GM10248 (cell line): ENCODE measurements at regions not wholly inside any gene's neighbourhood (a gene's known extent, or its start where the extent isn't known, plus 50 kb on each side); places are given as distances from the start of the nearest gene placed in this dataset.

Experiments used
- CTCF ChIA-PET: fragments of 300-600 bp; sonication (Branson Sonifier 250); formaldehyde crosslinking; extraction: SDS; loops from one replicate; lab custom pipeline; 2021; ENCODE audit warnings: antibody characterized with exemption; lab: Yijun Ruan, JAX
- POLR2A ChIA-PET: fragments of 350-650 bp; sonication (Branson Sonifier 250); formaldehyde crosslinking; extraction: SDS; loops from one replicate; lab custom pipeline; 2020; ENCODE audit warnings: antibody characterized with exemption; lab: Yijun Ruan, JAX
- DNase-seq: peaks from one replicate; pipeline ENCODE4 v3.0.0; 2012; ENCODE audit errors: extremely low spot score
- CTCF ChIP-seq: IDR thresholded peaks from 2 replicates; pipeline ENCODE4 v1.5.1; 2012; ENCODE audit warnings: mild to moderate bottlenecking, low read depth; ENCODE audit errors: extremely low read depth, missing control alignments, control extremely low read depth

- ChIA-PET POLR2A (no interaction called here), CTCF (no interaction called here)
- no peak for TF ChIP-seq CTCF
- no peak for DNase-seq
Observed at GRCh38 chr1:105632342-105633196, 1423.9 kb upstream of the PRMT6 start.

- ChIA-PET POLR2A (no interaction called here), CTCF (interaction anchor here (1.2 kb wide), 1 partner anchor 20 kb away, joined by 5 read pairs; no protein-coding TSS in a partner anchor)
- TF ChIP-seq CTCF, result no peak
- no peak for DNase-seq
Observed at GRCh38 chr1:105636052-105636451, 1420.4 kb upstream of the PRMT6 start.

DNA sequence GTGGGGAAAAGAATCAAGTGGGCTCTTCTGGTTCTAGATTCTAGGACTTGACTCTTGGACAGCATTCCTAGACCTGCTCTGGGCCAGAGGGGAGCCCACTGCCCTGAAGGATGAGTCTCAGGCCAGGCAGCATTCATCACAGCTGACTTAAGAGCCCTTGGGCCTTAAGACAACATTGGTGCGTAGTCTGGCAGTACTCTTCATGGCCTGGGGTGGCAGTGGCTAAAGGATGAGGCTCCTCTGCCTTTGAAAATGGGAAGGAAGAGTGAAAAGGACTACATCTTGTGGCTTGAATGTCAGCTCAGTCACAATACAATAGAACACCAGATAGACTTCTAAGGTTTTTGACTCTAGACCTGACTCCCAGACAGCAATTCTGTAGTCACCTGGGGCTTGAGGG lies 1415.1 kb upstream of the PRMT6 start:
- no peak for DNase-seq
- POLR2A ChIA-PET, result no interaction called here
- CTCF ChIA-PET, result interaction anchor here (1.0 kb wide), 1 partner anchor 14 kb away, joined by 3 read pairs; no protein-coding TSS in a partner anchor
- TF ChIP-seq CTCF, result no peak

DNA sequence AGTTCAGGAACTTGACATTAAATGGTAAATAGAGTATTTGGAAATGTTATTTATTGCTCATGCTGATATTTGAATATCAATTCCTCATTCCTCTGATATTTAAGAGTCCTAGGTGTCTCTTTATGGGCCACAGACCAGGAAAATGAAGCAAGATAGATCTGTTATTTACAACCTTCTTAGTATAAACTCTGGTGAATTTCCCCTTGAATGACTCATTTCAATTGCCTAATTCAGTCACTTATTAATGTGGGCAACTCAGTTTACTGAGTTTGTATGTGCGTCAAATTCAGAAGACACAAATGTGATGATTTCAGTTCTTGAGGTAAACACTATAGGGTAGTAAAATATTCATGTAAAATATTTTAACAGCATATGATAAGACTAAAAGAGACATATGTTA lies 1404.4 kb upstream of the PRMT6 start:
- no peak for TF ChIP-seq CTCF
- CTCF ChIA-PET, result no interaction called here
- no peak for DNase-seq
- POLR2A ChIA-PET, result no interaction called here

DNA sequence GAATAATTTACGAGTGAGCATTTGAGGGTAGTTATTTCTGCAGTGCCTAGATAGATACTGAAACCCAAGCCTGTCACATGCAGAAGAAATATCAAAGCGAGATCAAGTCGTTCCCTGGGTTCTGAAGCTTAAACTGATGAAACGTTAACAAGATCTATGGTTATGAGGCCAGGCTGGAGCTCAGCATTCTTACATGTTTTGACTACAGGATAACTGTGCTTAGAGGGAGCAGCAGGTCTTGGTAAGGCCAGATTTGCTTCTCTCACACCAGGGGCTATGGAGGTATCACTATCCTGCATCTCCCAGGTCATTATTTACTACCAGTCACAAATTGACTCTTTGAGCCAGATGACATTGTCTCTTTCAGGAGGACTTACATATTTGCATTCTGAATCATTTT lies 1401.4 kb upstream of the PRMT6 start:
- TF ChIP-seq CTCF, result no peak
- POLR2A ChIA-PET, result no interaction called here
- no peak for DNase-seq
- CTCF ChIA-PET, result interaction anchor here (1.2 kb wide), 1 partner anchor 13 kb away, joined by 3 read pairs; no protein-coding TSS in a partner anchor

GRCh38 chr1:105664495-105664894 lies 1392.0 kb upstream of the PRMT6 start:
- ChIA-PET POLR2A (no interaction called here), CTCF (no interaction called here)
- DNase-seq, result no peak
- TF ChIP-seq CTCF, result no peak
